EH (cell line): ENCODE measurements at regions not wholly inside any gene's neighbourhood (a gene's known extent, or its start where the extent isn't known, plus 50 kb on each side); places are given as distances from the start of the nearest gene placed in this dataset.
"Not testable (repeated sequence)": the region's sequence is repeated elsewhere in the genome, so short reads cannot be mapped to it uniquely, and the experiment has no call there.

Experiments
- DNase-seq: peaks from one replicate; pipeline ENCODE4 v3.0.0-alpha.2; 2015; ENCODE audit warnings: low read depth

DNA sequence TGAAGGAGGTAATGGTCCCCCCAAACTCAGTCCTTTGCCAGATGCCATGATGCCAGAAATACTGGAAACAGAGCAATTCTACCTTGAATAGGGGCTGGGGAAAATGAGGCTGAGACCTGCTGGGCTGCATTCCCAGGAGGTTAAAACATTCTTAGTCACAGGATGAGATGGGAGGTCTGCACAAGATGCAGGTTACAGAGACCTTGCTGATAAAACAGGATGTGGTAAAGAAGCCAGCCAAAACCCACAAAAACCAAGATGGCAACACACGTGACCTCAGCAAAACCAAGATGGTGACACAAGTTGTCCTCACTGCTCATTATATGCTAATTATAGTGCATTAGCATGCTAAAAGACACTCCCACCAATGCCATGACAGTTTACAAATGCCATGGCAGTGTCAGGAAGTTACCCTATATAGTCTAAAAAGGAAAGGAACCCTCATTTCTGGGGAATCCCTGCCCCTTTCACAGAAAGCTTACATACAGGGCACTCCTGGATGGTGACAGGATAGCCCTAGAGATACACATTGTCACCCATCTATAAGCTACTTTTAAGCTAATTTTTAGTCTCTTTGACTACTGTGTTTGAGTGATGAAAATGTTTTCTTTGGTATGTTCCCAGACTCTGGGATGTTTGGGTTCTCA is 979.7 kb downstream of the TBC1D32 start:
- no peak for DNase-seq

DNA sequence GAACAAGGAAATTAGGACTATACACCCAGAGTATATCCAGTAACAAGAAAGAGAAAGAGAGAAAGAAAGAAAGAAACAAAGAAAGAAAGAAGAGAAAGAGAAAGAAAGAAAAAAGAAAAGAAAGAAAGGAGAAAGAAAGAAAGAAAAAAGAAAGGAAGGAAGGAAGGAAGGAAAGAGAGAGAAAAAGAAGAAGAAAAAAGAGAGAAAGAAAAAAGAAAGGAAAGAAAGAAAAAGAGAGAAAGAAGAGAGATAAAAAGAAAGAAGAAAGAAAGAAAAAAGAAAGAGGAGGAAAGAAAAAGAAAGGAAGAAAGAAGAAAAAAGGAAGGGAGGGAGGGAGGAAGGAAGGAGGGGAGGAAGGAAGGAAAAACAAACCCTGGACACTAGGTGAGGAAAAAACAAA is 981.8 kb downstream of the TBC1D32 start:
- DNase-seq, result no peak

DNA sequence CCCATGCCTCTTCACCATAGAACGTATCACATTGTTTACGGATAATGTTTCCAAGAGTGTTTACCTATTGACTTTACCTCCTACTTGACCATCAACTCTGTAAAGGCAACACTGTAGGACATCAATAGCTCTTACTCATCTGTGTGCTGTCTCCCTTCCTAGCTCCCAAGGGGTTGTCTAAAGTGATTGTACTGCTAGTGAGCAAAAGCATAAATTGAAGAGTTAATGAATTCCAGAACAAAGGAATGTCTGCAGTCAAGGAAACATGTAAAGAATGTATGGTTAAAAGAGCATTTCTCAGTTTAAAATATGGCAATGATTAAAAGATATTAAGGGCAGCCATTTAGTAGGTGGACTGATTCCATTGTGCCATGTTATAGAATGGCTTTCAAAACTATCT is 985.4 kb downstream of the TBC1D32 start:
- no peak for DNase-seq

DNA sequence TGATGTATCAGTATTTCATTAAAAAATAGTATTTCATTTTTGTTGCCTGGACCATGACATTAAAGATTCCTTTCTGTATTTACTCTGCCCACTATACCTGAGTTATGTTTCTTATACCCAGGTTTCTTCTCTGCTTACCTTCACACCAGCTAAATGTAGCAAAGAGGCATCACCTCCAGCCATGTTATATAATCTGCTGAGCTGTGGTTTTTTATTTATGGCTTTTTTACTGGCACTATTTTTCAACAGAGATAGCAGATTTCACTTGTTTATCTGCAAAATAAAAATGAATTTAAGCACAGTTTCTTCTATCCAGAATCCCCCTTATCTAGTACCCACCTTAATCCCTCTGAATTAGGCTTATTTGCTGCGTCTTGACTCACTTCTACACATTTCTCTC is 979.0 kb upstream of the MAN1A1 start:
- DNase-seq, result no peak

DNA sequence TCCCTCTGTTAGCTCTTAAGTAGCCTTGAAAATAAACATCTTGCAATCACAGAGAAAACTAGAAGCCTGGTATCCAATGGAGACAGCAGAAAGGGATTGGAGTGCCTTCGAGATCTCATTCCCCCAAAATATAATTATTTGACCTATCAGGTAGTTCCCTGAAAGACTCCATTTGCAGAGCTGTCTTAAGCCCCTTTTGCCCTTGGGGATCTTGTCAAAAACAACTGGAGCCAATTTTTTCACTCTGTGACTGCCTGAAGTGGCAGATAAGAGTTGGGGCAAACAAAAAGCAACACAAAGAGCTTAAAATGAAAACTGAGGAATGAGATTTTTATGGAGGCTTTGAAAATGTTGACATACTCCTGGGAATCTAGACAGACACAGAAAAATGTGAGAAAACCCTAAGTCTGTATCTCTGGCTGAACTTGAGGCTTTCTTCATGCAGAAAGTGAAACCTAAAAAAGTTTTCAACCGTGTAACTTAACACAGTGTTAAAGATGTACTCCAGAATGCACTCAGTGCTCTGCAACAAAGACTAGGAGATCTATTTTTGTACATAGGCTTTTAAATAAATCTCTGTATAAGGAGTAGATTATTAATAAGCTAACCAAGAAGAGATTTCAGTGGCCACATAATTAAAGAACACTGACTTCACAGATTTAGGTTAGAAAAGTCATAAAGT is 971.1 kb upstream of the MAN1A1 start:
- no peak for DNase-seq

DNA sequence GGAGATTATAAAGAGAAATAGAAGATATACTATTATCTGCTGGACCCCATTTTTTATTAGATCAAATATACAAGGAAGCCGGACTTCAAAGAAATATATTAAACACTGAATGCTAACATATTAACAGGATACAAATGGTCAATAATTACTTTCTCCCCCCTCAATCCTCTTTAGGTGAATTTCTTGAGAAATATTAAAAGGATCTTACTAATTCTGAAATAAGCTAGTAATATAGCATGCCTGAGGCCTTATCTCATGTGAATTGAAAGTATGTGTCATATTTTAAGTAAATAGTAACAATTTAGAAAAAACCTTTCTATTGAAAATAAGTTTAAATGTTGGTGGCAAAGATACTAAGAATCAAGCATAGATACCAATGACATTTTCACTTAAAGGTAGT is 954.7 kb upstream of the MAN1A1 start:
- no peak for DNase-seq

DNA sequence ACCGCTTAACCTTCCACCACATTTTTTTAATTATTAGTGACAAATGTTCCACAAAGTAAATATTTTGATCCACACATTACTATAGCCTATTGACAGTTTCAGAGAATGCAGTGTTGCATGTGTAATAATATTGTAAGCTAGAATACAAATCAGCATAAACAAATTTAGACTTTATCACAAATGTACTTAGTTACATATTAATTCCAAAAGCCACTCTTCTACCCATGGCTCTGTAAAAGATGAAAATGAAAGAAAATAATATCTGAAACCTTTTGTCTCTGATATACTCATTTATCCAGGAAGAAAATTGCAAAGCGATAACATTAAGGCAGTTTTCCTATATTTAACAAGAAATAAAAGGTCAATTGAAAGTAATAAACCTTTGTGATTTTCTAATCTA is 954.0 kb upstream of the MAN1A1 start:
- no peak for DNase-seq

DNA sequence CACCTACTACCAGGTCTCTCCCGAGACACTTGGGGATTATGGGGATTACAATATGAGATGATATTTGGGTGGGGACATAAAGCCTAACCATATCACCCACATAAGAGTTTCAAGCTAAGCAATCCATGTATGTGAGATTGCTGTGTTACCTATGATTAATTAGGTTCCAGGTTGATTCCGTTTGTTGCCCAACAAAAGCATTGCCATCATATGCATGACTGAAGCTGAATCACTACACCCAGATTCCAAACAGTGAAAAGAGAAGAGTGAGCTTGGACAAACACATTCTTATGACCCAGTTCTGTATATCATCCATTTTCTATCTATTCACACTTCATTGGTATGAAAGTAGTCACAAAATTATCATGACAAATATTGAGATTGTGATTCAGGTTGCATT is 952.5 kb upstream of the MAN1A1 start:
- no peak for DNase-seq

DNA sequence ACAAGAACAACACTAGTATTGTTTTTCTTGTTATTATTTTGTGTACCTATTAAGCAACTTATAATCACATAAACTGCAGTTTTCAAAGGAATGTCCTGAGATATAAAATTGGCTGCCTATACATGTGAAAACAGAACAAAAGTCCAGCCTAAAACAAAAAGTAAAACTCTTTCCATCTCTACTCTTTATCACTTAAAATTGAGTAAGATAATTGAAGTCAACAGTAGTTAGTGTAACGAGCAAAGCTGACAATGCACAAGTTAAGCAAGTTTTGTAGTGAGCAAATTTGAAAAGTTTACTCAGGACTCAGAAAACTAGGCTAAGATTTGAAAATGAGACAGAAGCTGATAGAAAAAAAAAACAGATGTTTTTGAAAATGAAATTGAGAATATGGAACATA is 941.4 kb upstream of the MAN1A1 start:
- no peak for DNase-seq

DNA sequence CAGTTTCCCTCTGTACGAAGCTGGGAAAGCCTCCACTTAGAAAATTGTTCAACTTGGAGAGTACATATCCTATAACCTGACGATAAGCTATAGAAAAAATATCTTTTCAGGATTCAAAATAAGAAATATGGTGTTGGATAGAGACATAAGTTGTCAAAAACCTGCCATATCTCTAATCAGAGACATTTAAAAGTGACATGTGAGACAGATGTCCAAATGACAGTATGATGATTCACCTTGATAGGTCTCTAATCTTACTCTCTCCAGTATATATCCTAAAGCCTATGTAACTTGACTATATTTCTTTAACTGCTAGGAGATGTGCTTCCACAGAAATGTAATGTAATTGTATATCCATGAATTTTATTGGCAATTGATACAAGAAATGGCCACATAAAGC is 932.4 kb upstream of the MAN1A1 start:
- no peak for DNase-seq

DNA sequence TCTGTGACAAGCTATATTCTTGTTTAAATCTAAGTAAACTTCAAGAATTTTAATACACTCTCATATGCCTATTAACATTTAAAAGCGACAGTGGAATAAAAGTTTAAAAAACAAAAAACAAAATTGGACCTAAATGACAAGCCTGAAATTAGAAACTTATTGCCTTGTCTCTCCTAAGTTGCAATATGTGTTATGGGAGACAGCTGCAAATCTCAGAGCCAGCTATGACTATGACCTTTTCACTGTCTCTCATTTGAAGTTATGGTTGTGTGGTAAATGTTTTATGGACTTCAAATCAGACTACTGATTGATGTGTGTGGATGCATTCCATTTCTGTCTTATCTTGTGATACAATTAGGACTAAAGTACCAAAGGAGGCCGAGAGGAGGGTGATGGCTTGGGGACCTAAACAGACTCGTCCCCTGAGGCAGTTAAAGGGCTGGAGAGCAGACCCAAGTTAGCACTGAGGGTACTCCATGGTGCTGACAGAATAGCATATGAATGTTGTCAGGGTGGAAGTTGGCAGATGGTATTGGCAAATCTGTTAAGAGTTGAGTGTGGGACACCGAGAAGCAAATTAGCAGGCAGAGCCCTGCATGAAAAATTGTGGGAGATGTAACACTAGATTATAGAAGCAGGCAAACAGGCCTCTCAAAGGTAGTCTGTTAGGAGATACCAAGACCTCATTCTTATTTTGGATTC is 930.1 kb upstream of the MAN1A1 start:
- no peak for DNase-seq

DNA sequence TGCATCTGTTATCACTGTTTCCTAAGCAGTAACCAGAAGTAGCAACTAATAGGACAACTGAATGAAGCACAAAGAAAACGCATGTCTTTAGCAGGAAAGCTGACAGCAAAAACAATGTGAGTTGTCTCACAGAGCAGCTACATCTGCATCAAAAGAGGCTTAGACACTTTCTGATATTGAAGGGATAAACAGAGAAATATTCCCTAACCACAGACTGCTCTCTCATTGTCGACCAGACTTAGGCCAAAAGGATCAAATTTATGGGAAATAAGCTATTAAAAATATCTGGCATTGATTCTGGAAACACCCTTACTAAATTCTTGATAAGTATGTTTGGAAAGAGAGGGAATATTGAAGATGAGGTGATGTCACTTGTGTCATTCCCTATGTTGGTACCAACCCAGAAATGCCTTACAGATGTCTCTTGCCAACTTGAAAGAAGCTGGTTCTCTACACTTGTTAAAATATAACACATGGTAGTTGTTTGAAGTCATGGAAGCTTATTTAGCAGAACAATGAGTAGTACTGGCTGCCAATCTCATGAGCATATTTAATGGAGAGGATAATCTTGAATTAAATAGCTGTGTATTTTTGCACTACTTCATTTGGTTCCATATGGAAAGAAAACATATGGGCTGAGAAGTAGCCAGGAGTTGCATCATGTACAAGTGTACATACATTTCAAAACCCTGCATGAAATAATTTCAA is 929.3 kb upstream of the MAN1A1 start:
- DNase-seq, result no peak

DNA sequence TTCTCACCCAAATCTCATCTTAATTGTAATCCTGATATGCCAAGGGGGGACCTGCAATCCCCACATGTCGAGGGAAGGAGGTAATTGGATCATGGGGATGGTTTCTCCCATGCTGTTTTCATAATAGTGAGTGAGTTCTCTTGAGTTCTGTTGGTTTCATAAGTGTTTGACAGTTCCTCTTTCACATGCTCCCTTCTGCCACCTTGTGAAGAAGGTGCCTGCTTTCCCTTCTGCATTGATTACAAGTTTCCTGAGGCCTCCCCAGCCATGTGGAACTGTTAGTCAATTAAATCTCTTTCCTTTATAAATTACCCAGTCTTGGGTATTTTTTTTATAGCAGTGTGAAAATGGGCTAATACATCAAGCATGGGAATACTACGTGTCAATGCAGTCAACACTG is 925.0 kb upstream of the MAN1A1 start:
- DNase-seq, result no peak

DNA sequence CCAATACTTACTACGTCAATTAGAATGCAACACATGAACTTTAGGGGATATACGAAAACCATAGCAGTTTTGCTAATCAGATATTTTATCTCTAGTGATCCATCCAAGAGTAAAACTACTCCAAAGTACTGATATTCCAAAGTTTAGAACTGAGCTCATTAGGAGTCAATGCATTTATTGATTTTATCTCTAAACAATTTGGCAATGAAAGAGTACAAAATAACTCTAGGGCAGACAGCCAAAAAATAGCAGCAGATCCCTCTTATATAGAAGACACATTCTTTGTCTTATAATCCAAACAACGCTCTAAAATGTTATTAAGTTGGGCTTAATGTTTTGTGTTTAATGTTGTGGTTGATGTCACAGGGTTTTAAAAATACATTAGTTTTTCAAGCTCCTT is 923.9 kb upstream of the MAN1A1 start:
- DNase-seq, result no peak

DNA sequence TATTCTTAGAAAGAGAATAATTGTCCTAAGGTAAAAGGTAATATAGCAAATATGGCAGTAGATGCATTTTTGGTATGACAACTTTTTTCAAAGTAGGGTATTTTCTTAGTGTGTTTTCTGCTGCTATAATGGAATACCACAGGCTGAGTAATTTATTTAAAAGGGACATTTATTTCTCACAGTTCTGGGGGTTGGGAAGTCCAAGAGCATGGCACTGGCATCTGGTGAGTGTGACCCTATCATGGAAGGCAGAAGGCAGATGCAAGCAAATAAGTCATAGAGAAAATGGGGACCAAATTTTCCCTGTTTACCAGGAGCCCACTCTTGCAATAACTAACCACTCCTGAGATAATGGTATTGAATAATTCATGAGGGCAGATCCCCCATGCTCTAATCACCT is 922.5 kb upstream of the MAN1A1 start:
- DNase-seq, result no peak

DNA sequence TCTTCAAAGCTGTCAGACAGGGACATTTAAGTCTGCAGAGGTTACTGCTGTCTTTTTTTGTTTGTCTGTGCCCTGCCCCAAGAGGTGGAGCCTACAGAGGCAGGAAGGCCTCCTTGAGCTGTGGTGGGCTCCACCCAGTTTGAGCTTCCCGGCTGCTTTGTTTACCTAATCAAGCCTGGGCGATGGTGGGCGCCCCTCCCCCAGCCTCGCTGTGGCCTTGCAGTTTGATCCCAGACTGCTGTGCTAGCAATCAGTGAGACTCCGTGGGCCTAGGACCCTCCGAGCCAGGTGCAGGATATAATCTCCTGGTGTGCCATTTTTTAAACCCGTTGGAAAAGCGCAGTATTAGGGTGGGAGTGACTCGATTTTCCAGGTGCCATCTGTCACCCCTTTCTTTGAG is 918.7 kb upstream of the MAN1A1 start:
- not testable (repeated sequence) for DNase-seq

DNA sequence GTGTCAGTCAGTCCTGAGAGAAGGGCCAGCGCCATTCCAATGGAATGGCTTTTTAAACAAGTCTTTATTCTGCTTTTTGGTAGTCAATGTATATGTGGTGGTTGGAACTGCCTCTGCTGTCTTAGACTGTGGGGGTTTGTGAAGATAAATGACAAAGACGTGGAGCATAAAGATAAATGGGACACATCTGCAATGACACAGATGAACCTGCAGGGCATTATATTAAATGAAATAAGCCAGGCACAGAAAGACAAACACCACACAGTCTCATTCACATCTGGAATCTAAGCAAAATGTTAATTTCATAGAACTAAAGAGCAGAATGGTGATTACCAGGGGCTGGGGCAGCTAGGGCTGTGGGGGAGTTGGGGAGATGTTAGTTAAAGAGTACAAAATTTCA is 912.8 kb upstream of the MAN1A1 start:
- no peak for DNase-seq

DNA sequence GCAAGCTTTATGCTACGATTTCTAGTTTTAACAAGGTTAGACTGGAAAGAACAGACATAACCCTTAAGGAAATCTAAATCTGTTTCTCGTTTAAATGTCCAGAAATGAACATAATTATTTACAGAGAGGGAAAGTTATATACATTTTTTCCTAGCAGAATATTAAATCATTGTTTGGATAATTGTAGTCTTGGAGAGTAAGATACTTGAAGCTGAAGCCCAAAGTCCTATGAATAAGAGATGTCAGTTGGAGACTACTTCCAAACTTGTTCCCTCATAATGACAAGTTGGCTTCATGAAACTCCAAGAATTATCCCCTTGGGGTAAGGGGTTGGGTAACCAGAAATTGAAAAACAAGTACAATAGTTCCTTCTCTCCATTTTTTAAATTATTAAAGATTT is 911.1 kb upstream of the MAN1A1 start:
- no peak for DNase-seq

DNA sequence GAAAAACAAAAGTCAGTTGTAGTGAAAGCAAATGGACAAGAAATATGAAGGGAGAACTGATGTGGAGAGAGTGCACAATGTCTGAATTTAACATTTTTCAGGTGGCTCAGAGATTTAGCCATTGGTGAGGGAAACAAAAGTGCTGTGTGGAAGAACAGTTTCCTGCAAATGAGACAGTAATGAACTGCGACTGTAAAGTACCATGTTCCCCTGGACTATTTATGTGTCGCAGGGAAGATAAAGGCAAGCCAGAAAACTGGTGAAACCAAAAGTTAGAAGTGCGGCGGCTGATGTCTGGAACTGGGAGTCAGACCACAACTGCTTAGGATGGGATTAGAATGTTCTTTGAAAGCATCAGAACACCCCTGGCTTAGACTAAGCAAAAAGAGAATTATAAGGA is 905.1 kb upstream of the MAN1A1 start:
- no peak for DNase-seq

DNA sequence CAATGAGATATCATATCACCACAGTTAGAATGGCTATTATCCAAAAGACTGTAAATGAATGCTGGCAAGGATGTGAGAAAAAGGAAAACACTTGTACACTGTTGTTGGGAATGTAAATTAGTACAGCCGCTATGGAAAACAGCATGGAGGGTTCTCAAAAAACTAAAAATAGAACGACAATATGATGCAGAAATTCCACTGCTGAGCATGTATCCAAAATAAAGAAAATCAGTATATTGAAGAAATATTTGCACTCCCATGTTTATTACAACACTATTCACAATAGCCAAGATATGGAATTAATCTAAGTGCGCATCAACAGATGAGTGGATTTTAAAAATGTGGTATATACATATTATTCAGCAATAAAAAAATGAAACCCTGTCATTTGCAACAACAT is 898.9 kb upstream of the MAN1A1 start:
- DNase-seq, result no peak

DNA sequence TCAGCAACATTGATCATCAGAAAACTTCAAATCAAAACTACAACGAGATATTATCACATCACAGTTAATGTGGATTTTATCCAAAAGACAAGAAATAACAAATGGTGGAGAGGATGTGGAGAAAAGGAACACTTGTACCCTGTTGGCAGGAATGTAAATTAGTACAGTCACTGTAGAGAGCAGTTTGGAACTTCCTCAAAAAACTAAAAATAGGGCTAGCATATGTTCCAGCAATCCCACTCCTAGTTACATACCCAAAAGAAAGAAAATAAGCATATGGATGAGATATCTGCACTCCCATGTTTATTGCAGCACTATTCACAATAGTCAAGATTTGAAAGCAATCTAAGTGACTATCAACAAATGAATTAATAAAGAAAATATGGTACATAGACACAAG is 887.7 kb upstream of the MAN1A1 start:
- no peak for DNase-seq

DNA sequence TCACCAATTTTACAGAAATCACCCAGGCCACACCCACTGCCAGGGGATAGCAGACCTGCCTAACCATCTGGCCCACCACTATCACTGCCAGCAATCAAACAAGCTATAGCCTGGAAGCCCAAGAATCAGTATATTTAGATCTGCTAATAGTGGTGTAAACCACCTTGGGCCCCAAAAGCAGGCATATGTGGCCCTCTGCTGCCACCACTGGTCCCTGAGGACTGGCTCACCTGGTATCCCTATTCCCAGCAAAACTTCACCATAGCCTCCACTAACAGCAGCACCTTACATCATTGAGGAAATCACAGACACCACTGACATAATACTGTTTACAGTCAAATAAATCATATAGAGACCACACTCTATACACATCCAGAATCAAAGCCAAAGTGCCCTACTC is 880.4 kb upstream of the MAN1A1 start:
- no peak for DNase-seq

DNA sequence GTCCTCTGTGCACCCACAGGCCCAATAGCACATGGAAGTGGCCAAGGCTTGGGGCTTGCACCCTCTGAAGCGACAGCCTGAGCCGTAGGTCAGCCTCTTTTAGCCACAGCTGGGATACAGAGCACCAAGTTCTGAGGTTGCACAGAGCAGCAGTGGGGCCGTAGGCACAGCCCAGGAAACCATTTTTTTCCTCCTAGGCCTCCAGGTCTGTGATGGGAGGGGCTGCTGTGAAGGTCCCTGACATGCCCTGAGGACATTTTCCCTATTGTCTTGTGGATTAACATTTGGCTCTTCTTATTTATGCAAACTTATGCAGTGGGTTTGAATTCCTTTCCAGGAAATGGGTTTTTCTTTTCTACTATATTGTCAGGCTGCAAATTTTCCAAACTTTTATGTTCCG is 878.7 kb upstream of the MAN1A1 start:
- DNase-seq, result no peak
